Erythroblast (primary cell): ENCODE measurements at regions not wholly inside any gene's neighbourhood (a gene's known extent, or its start where the extent isn't known, plus 50 kb on each side); places are given as distances from the start of the nearest gene placed in this dataset.

ENCODE experiments used
- DNase-seq, 2 experiments: peaks; one replicate each; lab custom pipeline; 2025; lab: John Stamatoyannopoulos, UW
- GATA1 ChIP-seq: IDR thresholded peaks from 2 replicates; pipeline ENCODE4 v1.6.1; 2011; ENCODE audit warnings: low read depth, mild to moderate bottlenecking, control low read depth, low read length, moderate library complexity
- POLR2A ChIP-seq: IDR thresholded peaks from 2 replicates; pipeline ENCODE4 v1.6.1; 2011; ENCODE audit warnings: mild to moderate bottlenecking, low read length

DNA sequence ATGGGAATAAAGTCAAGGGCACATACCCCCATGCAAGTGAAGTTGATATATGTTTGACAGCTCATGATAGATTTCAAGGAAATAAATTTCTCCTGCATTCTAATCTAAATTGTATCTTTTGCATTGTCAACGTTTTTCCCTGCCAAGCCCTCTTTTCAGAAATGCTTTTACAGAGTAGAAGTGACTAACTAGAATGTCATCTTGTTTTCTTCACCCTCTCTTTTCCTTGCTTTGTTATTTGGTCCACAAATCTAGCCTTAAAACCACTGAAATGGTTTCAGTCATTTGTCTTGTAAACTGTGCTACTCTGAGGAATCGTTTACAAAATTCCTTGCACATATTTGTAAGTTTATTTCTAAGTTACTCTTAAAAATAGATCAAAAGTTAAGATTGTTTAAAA lies 600.8 kb upstream of the CXADR start:
- TF ChIP-seq GATA1, result no peak
- no peak for TF ChIP-seq POLR2A
- no peak for DNase-seq

DNA sequence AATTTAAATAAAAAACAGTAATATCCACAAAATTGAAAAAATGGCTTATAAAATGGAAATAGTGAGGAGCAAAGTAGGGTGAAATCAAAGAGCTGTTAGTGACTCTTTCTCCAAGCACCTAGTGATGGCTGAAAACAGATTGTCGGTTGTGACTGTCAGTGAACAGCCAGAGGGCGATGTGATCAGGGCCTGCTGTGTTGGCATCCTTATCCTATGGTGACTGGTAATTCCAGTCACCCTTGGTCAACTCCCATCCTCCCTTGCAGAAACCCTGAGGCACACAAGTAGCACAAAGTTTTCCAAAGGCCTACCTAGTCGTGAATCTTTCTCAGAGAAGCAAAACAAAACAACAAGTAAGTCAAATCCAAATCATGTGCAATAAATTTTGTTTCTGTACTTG lies 599.8 kb upstream of the CXADR start:
- DNase-seq, result no peak
- TF ChIP-seq POLR2A, result no peak
- TF ChIP-seq GATA1, result no peak

GRCh38 chr21:16928439-16928838 lies 584.4 kb upstream of the CXADR start:
- TF ChIP-seq GATA1 (no peak), POLR2A (no peak)
- DNase-seq, result no peak

DNA sequence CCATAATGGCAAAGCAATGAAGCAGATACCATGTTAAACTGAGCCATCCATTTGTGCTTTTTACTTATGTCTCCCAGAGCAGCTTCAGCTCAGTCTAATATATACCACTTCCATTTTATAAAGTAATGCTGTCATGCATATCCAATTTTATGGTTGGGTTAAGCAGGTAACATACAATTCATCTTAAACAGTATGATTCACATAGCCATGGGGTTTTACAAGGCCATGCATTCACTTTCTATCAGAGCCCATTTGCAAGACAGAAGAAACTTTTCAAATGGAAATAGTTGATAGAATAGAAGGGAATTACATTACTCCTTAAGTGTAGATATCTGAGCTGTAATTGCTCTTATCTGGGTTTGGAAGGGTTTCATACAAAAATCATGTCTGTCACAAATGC lies 580.5 kb upstream of the CXADR start:
- TF ChIP-seq GATA1, result no peak
- no peak for TF ChIP-seq POLR2A
- DNase-seq, result no peak

DNA sequence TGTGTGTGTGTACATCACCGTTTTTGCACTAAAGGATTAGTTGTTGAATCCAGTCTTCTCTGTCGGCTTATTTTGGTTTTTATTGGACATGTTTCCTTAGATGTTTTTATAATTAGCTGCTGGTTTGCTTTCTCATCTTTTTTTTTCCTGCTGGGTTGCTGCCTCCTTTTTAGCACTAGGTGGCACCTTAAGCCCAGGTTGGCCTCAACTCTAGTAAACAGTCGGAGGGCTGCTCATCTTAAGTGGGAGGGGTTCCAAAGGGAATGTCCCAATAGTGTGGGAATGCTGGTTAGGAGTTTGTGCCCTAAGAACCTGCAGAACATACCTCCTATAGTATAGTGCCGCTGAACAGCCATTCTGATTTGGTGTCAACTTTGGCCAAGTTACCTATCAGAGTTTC lies 570.1 kb upstream of the CXADR start:
- no peak for DNase-seq
- TF ChIP-seq GATA1 (no peak), POLR2A (no peak)

- TF ChIP-seq GATA1, result no peak
- TF ChIP-seq POLR2A, result no peak
Measured at GRCh38 chr21:16943231-16943630, 569.6 kb upstream of the CXADR start.

DNA sequence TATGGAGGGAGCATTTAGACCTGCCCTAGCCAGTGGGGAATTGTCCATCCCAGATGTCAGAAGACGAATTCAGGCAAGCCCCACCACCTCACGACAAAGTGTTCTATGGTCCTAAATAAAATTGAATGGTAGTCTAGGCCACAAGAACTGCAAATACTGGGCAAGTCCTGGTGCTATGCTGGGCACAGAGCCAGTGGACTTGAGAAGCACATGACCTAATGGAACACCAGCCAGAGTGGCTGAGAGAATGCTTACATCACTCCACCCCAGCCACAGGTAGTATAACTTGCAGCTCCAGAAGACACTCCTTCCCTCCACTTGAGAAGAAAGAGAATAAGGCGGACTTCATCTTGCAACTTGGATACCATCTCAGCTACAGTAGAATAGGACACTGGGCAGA lies 567.3 kb upstream of the CXADR start:
- no peak for TF ChIP-seq GATA1
- no peak for TF ChIP-seq POLR2A
- DNase-seq, result no peak

More at GRCh38 chr21:16943231-16943630, 569.6 kb upstream of the CXADR start:
- DNase-seq, result no peak

GRCh38 chr21:16956824-16957223 lies 556.0 kb upstream of the CXADR start:
- TF ChIP-seq GATA1 (no peak), POLR2A (no peak)
- DNase-seq, result no peak

DNA sequence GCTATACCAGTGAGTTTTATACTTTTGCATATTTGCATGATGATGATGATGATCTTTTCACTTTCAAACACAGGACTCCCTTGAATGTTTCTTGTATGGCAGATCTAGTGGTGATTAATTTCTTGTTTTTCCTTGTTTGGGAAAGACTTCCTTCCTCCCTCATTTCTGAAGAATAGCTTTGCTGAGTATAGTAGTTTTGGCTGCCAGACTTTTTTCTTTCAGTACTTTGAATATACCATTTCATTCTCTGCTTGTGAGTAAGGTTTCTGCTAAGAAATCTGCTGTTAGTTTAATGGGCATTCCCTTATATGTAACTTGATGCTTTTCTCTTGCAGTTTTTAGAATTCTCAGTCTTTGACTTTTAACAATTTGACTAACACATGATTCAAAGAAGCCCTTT lies 547.4 kb upstream of the CXADR start:
- TF ChIP-seq POLR2A (no peak), GATA1 (no peak)
- no peak for DNase-seq

DNA sequence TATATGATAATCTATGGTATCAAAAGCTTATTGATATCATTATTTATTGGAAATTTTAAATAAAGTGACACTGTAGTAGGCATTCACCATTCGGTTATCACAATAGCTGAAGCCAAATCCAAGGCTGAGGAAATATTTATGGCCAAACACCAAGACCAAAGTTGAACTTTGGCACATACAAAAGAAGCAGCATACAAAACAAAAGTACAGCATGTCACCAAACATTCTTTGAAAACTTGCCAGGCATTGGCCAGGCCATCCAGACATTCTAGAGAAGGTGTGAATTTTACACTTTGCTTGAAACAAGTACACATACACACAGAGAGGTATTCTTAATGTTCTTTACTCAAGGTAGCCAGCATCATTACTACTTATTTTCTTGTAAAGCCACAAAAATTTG lies 544.4 kb upstream of the CXADR start:
- DNase-seq, result no peak
- TF ChIP-seq POLR2A, result no peak
- TF ChIP-seq GATA1, result no peak

- TF ChIP-seq POLR2A (no peak), GATA1 (no peak)
- DNase-seq, result no peak
Measured at GRCh38 chr21:16969636-16970035, 543.2 kb upstream of the CXADR start.

DNA sequence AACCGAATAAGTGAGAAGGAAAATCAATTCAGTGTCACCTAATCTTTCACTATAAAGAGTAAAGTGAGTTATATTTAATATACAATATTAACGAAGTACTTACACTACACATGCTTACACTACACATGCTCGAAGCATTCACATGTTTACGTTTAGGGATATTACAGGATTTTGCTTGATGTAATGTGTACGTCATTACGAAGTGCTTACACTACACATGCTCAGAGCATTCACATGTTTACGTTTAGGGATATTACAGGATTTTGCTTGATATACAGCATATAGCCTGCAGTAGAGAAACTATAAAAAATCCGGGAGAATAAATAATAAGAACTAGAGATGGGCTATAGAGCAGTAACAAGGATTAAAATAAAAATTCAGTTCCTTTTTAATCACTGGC lies 538.8 kb upstream of the CXADR start:
- no peak for DNase-seq
- no peak for TF ChIP-seq GATA1
- TF ChIP-seq POLR2A, result no peak

- no peak for DNase-seq
- TF ChIP-seq GATA1 (no peak), POLR2A (no peak)
Measured at GRCh38 chr21:16976193-16976592, 536.6 kb upstream of the CXADR start.

- no peak for DNase-seq
- TF ChIP-seq GATA1 (no peak), POLR2A (no peak)
Measured at GRCh38 chr21:16978309-16978895, 534.4 kb upstream of the CXADR start.

DNA sequence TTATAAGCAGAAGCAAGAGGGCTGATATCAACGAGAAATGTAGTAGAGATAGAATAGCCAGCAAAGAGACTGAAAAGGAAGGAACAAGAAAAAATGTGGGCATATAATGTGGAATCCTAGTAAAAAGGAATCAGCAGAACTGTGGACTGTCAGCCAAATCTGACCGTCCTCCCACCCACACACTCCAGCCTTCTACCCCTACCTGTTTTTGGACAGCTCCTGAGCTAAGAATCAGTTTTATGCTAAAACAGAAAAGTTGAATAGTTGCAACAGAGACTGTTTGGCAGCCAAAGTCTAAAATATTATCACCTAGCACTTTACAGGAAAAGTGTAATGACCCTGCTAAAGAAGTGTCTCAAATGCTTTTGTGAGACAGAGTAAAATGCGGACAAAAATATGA lies 533.3 kb upstream of the CXADR start:
- TF ChIP-seq POLR2A, result no peak
- TF ChIP-seq GATA1, result no peak
- DNase-seq, result no peak
